ENCODE measurements at regions not wholly inside any gene's neighbourhood (a gene's known extent, or its start where the extent isn't known, plus 50 kb on each side); places are given as distances from the start of the nearest gene placed in this dataset.
"Not testable (repeated sequence)": the region's sequence is repeated elsewhere in the genome, so short reads cannot be mapped to it uniquely, and the experiment has no call there.

DNA sequence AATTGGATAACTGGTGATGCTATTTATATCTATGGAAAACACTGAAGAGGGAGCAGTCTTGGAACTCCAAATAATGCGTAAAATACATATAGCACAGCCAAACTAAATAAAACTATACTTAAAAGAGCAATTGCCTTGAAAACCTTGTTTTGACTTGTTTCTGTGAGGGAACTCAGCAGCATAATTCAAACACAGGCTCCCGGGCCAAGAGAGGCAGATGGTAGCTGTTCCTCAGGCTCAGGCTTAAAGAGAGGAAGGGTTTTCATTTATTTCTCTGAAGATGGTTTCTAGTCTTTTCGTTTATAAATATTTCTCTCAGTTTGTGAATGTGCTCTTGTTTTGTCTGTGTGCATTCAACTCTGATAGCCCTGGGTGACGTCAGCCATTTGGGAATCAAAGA, 82.4 kb downstream of the FANCF start:
- TF ChIP-seq CTCF (IDR thresholded peaks at IDR 0.05; ENCODE audit: unreplicated experiment): no peak
- Mint-ChIP-seq H3K4me1 (ENCODE audit: unreplicated experiment) (no peaks in the 10 kb centered on the region), H3K27ac (ENCODE audit: unreplicated experiment) (no peak overlapping the region), H3K36me3 (ENCODE audit: low read depth, unreplicated experiment) (no peaks in the 10 kb centered on the region), H3K9me3 (ENCODE audit: unreplicated experiment) (no peaks in the 10 kb centered on the region), H3K27me3 (ENCODE audit: unreplicated experiment) (no peaks in the 10 kb centered on the region), H3K4me3 (ENCODE audit: unreplicated experiment) (no peak overlapping the region)
- no peak for DNase-seq (ENCODE audit: low spot score)

GRCh38 chr11:22539821-22540256, 85.8 kb downstream of the FANCF start:
- no peaks in the 10 kb centered on the region for H3K36me3 Mint-ChIP-seq (ENCODE audit: low read depth, unreplicated experiment)
- no peaks in the 10 kb centered on the region for H3K4me1 Mint-ChIP-seq (ENCODE audit: unreplicated experiment)
- no peak overlapping the region for H3K27ac Mint-ChIP-seq (ENCODE audit: unreplicated experiment)
- DNase-seq (ENCODE audit: low spot score): no peak
- TF ChIP-seq CTCF (IDR thresholded peaks at IDR 0.05; ENCODE audit: unreplicated experiment): no peak
- no peaks in the 10 kb centered on the region for H3K9me3 Mint-ChIP-seq (ENCODE audit: unreplicated experiment)
- no peaks in the 10 kb centered on the region for H3K27me3 Mint-ChIP-seq (ENCODE audit: unreplicated experiment)
- H3K4me3 Mint-ChIP-seq (ENCODE audit: unreplicated experiment): no peak overlapping the region

DNA sequence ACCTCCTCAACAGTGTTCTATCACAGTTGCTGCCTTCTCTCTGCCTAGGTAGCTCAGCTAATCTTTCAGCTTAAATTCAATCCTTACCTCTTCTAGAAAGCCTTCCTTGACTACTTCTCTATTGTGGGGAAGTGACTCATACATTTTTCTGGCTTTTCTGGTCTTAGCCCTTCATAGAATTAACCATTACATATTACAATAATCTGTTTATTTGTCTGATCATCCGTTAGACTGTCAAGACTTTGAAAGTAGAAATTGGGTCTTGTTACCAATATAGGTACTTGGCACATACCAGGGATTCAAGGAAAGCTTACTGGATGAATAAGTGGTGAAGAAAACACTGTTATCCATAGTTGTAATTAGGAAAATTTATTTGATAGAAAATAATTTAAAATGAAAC, 89.6 kb downstream of the FANCF start:
- no peaks in the 10 kb centered on the region for H3K9me3 Mint-ChIP-seq (ENCODE audit: unreplicated experiment)
- no peaks in the 10 kb centered on the region for H3K27me3 Mint-ChIP-seq (ENCODE audit: unreplicated experiment)
- no peaks in the 10 kb centered on the region for H3K36me3 Mint-ChIP-seq (ENCODE audit: low read depth, unreplicated experiment)
- no peak overlapping the region for H3K4me3 Mint-ChIP-seq (ENCODE audit: unreplicated experiment)
- TF ChIP-seq CTCF (IDR thresholded peaks at IDR 0.05; ENCODE audit: unreplicated experiment): no peak
- no peak for DNase-seq (ENCODE audit: low spot score)
- H3K27ac Mint-ChIP-seq (ENCODE audit: unreplicated experiment): no peak overlapping the region
- H3K4me1 Mint-ChIP-seq (ENCODE audit: unreplicated experiment): no peaks in the 10 kb centered on the region

- H3K4me1 Mint-ChIP-seq (ENCODE audit: unreplicated experiment); H3K9me3 Mint-ChIP-seq (ENCODE audit: unreplicated experiment); H3K27ac Mint-ChIP-seq (ENCODE audit: unreplicated experiment); DNase-seq (ENCODE audit: low spot score); H3K27me3 Mint-ChIP-seq (ENCODE audit: unreplicated experiment); H3K36me3 Mint-ChIP-seq (ENCODE audit: low read depth, unreplicated experiment): not testable (repeated sequence)
- H3K4me3 Mint-ChIP-seq (ENCODE audit: unreplicated experiment): peak overlapping the region; percentile 91
These were observed 96.8 kb downstream of the FANCF start for GRCh38 chr11:22528612-22529429.

- Mint-ChIP-seq H3K4me1 (ENCODE audit: unreplicated experiment) (no peaks in the 10 kb centered on the region), H3K27ac (ENCODE audit: unreplicated experiment) (no peak overlapping the region), H3K27me3 (ENCODE audit: unreplicated experiment) (no peaks in the 10 kb centered on the region), H3K4me3 (ENCODE audit: unreplicated experiment) (no peak overlapping the region), H3K9me3 (ENCODE audit: unreplicated experiment) (no peaks in the 10 kb centered on the region), H3K36me3 (ENCODE audit: low read depth, unreplicated experiment) (no peaks in the 10 kb centered on the region)
- TF ChIP-seq CTCF (IDR thresholded peaks at IDR 0.05; ENCODE audit: unreplicated experiment): no peak
- DNase-seq (ENCODE audit: low spot score): no peak
These were observed 103.4 kb downstream of the FANCF start for GRCh38 chr11:22522225-22522624.

Data from endothelial cell (in vitro differentiated cells).